ENCODE measurements at regions not wholly inside any gene's neighbourhood (a gene's known extent, or its start where the extent isn't known, plus 50 kb on each side); places are given as distances from the start of the nearest gene placed in this dataset.

DNA sequence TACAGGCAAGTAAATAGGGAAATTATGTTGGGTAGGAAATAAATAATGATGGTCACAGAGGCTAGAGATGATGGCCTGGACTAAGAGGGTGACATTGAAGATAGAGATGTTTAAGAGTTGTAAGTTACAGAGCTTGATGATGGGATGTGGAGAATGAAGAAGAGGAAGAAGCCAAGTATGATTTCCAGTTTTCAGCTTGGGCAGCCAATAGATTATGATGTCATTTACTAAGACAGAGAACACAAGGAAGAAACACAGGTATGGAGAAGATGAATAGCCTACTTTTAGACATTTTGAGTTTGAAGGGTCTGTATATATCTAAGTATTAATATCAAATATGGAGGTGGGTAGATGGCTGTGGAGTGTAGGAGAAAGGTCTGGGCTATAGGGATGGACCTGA, 56.0 kb upstream of the PRELP start:
- TF ChIP-seq CTCF (IDR thresholded peaks at IDR 0.05; ENCODE audit: low read depth, low read length, missing input control): no peak
- no peak for TF ChIP-seq TAF1 (conservative IDR thresholded peaks at IDR 0.05)
- no peak for TF ChIP-seq RXRA (IDR thresholded peaks at IDR 0.05)
- TF ChIP-seq MAX (IDR thresholded peaks at IDR 0.05): no peak
- TF ChIP-seq EGR1 (IDR thresholded peaks at IDR 0.05; ENCODE audit: low read depth in 2 of 2): no peak
- no peak for TF ChIP-seq GABPA (IDR thresholded peaks at IDR 0.05 in 1 of 2, conservative IDR thresholded peaks at IDR 0.05 in 1 of 2)
- no peak for TF ChIP-seq ATF3 (IDR thresholded peaks at IDR 0.05)
- TF ChIP-seq RAD21 (IDR thresholded peaks at IDR 0.05): no peak
- no peak for TF ChIP-seq REST (IDR thresholded peaks at IDR 0.05)
- TF ChIP-seq YY1 (IDR thresholded peaks at IDR 0.05): no peak
- no peak for TF ChIP-seq SP1 (IDR thresholded peaks at IDR 0.05)
- TF ChIP-seq ZBTB33 (IDR thresholded peaks at IDR 0.05): no peak

Measured in liver (tissue), 3 donors.